ENCODE measurements at regions not wholly inside any gene's neighbourhood (a gene's known extent, or its start where the extent isn't known, plus 50 kb on each side); places are given as distances from the start of the nearest gene placed in this dataset.

GRCh38 chr3:952906-953305 lies 139.9 kb upstream of the CNTN6 start:
- Histone ChIP-seq H3K79me2 (ENCODE audit: control insufficient read depth in 1 of 2, insufficient read depth in 2 of 2, low read length in 2 of 2) (no peaks in the 10 kb centered on the region), H3K4me2 (ENCODE audit: insufficient read depth in 1 of 2, low read depth in 2 of 2, low read length in 2 of 2) (no peak overlapping the region), H2BK120ac (replicated peaks; ENCODE audit: low read depth, low read length) (no peak overlapping the region), H3K27me3 (replicated peaks in 1 of 4; ENCODE audit: control insufficient read depth in 3 of 4, extremely low read depth in 1 of 4, insufficient read depth in 3 of 4, low read length in 3 of 4) (no peaks in the 10 kb centered on the region), H3K23me2 (ENCODE audit: low read depth, low read length) (no peaks in the 10 kb centered on the region), H4K8ac (ENCODE audit: extremely low read depth, insufficient read depth, low read length) (no peak overlapping the region), H2AFZ (ENCODE audit: low read length) (no peak overlapping the region), H3K27ac (ENCODE audit: low read depth, low read length) (no peak overlapping the region), H4K20me1 (replicated peaks in 1 of 2; ENCODE audit: control insufficient read depth in 1 of 2, insufficient read depth in 2 of 2, low read length in 2 of 2) (no peaks in the 10 kb centered on the region), H2BK5ac (ENCODE audit: low read depth, low read length) (no peak overlapping the region), H2BK20ac (ENCODE audit: low read length) (no peak overlapping the region), H4K91ac (replicated peaks; ENCODE audit: insufficient read length, low read length) (no peak overlapping the region), H3K4me1 (replicated peaks in 1 of 4; ENCODE audit: control insufficient read depth in 3 of 4, insufficient read depth in 4 of 4, low read length in 3 of 4) (no peaks in the 10 kb centered on the region), H2AK5ac (ENCODE audit: low read depth, low read length) (no peak overlapping the region), H3K23ac (ENCODE audit: insufficient read length) (no peak overlapping the region), H3K36me3 (ENCODE audit: control insufficient read depth in 2 of 4, insufficient read depth in 4 of 4, low read length in 3 of 4) (no peaks in the 10 kb centered on the region), H2BK15ac (ENCODE audit: low read length) (no peak overlapping the region), H4K5ac (ENCODE audit: insufficient read length, low read depth, low read length) (no peak overlapping the region), H3K4me3 (ENCODE audit: extremely low read depth in 1 of 4, insufficient read depth in 2 of 4, low read depth in 3 of 4, low read length in 4 of 4) (no peak overlapping the region), H3K9ac (replicated peaks in 1 of 4; ENCODE audit: extremely low read depth in 1 of 4, low read depth in 3 of 4, low read length in 3 of 4) (no peak overlapping the region), H2BK12ac (ENCODE audit: low read depth, low read length) (no peak overlapping the region), H3K18ac (ENCODE audit: extremely low read depth, low read length) (no peak overlapping the region), H3K4ac (replicated peaks; ENCODE audit: insufficient read length, low read depth, low read length) (no peak overlapping the region), H3K9me3 (ENCODE audit: insufficient read depth in 2 of 2, low read depth in 1 of 2, low read length in 1 of 2) (no peaks in the 10 kb centered on the region), H3K79me1 (ENCODE audit: low read depth, low read length) (no peaks in the 10 kb centered on the region), H3K14ac (ENCODE audit: insufficient read length) (no peak overlapping the region), H3K56ac (replicated peaks; ENCODE audit: insufficient read length, low read depth, low read length) (no peak overlapping the region)
- POLR2A ChIA-PET (ENCODE audit: partially characterized antibody): no interaction called here
- CTCF ChIA-PET (ENCODE audit: partially characterized antibody): no interaction called here
- FAIRE-seq (no peak), DNase-seq (ENCODE audit: low read depth in 1 of 2, low spot score in 2 of 2) (no peak)
- WGBS, 2 experiments (ENCODE audit: extremely low coverage in 1 of 2, insufficient coverage in 1 of 2, insufficient read length in 1 of 2, insufficient replicate concordance in 2 of 2, low coverage in 1 of 2, low lambda C conversion rate in 2 of 2, missing lambda C conversion rate in 1 of 2): 86% methylated on average over 1 of the region's 1 CpG; no CpG with 5 or more reads in 1 of the 2 experiments
- TF ChIP-seq CHD2 (IDR thresholded peaks at IDR 0.05; ENCODE audit: low read length): no peak
- TF ChIP-seq SP1 (IDR thresholded peaks at IDR 0.05; ENCODE audit: low read depth, low read length): no peak
- no peak for TF ChIP-seq FOSL1 (IDR thresholded peaks at IDR 0.05; ENCODE audit: insufficient read depth, low read depth, low read length)
- no peak for TF ChIP-seq JUND (IDR thresholded peaks at IDR 0.05; ENCODE audit: low read length)
- TF ChIP-seq JUN (IDR thresholded peaks at IDR 0.05; ENCODE audit: low read depth, low read length): no peak
- TF ChIP-seq SUZ12 (IDR thresholded peaks at IDR 0.05; ENCODE audit: low read length): no peak
- TF ChIP-seq ASH2L (IDR thresholded peaks at IDR 0.05; ENCODE audit: low read length): no peak
- TF ChIP-seq RAD21 (IDR thresholded peaks at IDR 0.05 in 1 of 2, conservative IDR thresholded peaks at IDR 0.05 in 1 of 2; ENCODE audit: low read depth in 2 of 2, low read length in 2 of 2): no peak
- no peak for TF ChIP-seq NANOG (IDR thresholded peaks at IDR 0.05; ENCODE audit: insufficient read depth, low read depth, low read length, poor library complexity, severe bottlenecking)
- no peak for TF ChIP-seq KDM5A (IDR thresholded peaks at IDR 0.05; ENCODE audit: low read length)
- no peak for TF ChIP-seq SIX5 (IDR thresholded peaks at IDR 0.05; ENCODE audit: low read depth, low read length)
- no peak for TF ChIP-seq USF2 (IDR thresholded peaks at IDR 0.05; ENCODE audit: low read length)
- TF ChIP-seq CBX5 (IDR thresholded peaks at IDR 0.05; ENCODE audit: low read depth, low read length): no peak
- no peak for TF ChIP-seq BCL11A (IDR thresholded peaks at IDR 0.05; ENCODE audit: low read depth in 2 of 2, low read length in 2 of 2)
- no peak for TF ChIP-seq TEAD4 (IDR thresholded peaks at IDR 0.05; ENCODE audit: low read depth, low read length)
- no peak for TF ChIP-seq CREB1 (IDR thresholded peaks at IDR 0.05)

Data from H1 (cell line).